BLaER1 treated with 17β-estradiol and CSF1 and Interleukin-3, amounts not matched to agents 10 nM and 100 nM (cell line): ENCODE measurements at regions not wholly inside any gene's neighbourhood (a gene's known extent, or its start where the extent isn't known, plus 50 kb on each side); places are given as distances from the start of the nearest gene placed in this dataset.
A peak's percentile ranks its signal among the peaks of the same experiment; 100 is the strongest.

Experiments used
- H3K27ac ChIP-seq, 11 experiments: shearing (Covaris generic); formaldehyde crosslinking; 2 replicates each; pipeline ENCODE4 v1.8.1; 2022
- H3K27me3 ChIP-seq, 11 experiments: shearing (Covaris generic); formaldehyde crosslinking; 2 replicates each; pipeline ENCODE4 v1.8.1; 2022
- H3K36me3 ChIP-seq, 11 experiments: shearing (Covaris generic); formaldehyde crosslinking; 2 replicates each; pipeline ENCODE4 v1.8.1; 2022
- H3K4me1 ChIP-seq, 10 experiments: shearing (Covaris generic); formaldehyde crosslinking; 2 replicates each; pipeline ENCODE4 v1.8.1; 2022
- H3K4me2 ChIP-seq, 11 experiments: shearing (Covaris generic); formaldehyde crosslinking; 2 replicates each; pipeline ENCODE4 v1.8.1; 2022
- H3K4me3 ChIP-seq, 10 experiments: shearing (Covaris generic); formaldehyde crosslinking; 2 replicates each; pipeline ENCODE4 v1.8.1; 2022
- H3K9ac ChIP-seq, 11 experiments: shearing (Covaris generic); formaldehyde crosslinking; 2 replicates each; pipeline ENCODE4 v1.8.1; 2022
- H3K9me3 ChIP-seq, 11 experiments: shearing (Covaris generic); formaldehyde crosslinking; replicated peaks in 1 of 11; 2 replicates each; pipeline ENCODE4 v1.8.1; 2022
- H4K20me1 ChIP-seq, 11 experiments: shearing (Covaris generic); formaldehyde crosslinking; 2 replicates each; pipeline ENCODE4 v1.8.1; 2022
- Cebpa-rat ChIP-seq, 11 experiments: shearing (Covaris generic); IDR thresholded peaks; 2 replicates each; pipeline ENCODE4 v1.8.1; 2022

DNA sequence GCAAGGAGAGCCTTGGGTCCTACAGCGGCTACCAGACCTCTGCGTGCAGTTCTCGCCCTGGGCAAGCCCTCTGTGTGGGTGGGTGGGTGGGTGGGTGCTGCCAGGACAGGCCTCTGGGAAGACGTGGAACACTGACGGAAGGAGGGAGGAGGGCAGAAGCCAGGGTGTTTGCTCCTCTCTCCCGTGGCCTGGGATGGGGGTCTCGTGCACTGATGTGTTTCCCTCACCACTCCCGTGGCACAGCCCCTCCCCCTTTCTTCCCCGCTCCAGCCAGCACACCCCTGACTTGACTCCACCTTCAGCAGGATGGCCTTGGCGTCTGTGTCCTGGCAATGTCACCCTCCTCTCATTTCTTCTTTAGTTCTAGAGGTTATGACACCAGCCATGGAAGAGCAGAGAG, 130.0 kb downstream of the CDH26 start:
- Histone ChIP-seq H3K9ac (no peak overlapping the region), H3K27ac (no peak overlapping the region), H3K9me3 (peaks cover 0 to 32% (median 11%) of the 10 kb centered on the region in 11 experiments; a peak in 15 of 22 replicates), H3K27me3 (peaks cover 30 to 46% (median 38%) of the 10 kb centered on the region in 11 experiments; a peak in 21 of 22 replicates), H3K4me3 (no peak overlapping the region), H3K4me2 (no peak overlapping the region), H3K4me1 (peaks cover 0 to 14% (median 0%) of the 10 kb centered on the region in 10 experiments; a peak in 1 of 20 replicates), H3K36me3 (peaks cover 0 to 68% (median 0%) of the 10 kb centered on the region in 11 experiments; a peak in 10 of 22 replicates), H4K20me1 (peaks cover 0 to 96% (median 54%) of the 10 kb centered on the region in 11 experiments; a peak in 16 of 22 replicates)
- no peak for TF ChIP-seq Cebpa-rat (IDR thresholded peaks at IDR 0.05)

DNA sequence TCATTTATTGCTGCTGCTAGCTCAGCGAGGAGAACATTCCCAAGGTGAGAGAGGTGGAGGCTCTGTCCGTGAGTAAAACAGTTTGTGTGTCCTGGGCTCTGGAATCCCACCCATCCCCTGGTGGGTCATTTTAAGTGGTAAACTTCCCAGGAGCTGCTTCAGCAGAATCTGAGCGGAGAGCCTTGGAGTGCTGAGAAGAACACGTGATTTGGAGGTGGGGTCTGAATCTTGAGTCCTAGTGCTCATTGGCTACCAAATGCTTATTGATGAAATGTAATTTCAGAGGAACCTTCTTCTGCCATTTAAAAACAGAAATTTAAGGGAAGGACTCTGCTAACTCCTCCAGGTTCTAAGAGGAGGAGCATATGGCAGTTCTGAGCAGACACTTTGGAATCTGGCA, 132.4 kb downstream of the CDH26 start:
- peaks cover 0 to 24% (median 18%) of the 10 kb centered on the region in 10 experiments; a peak in 17 of 20 replicates for H3K4me1 ChIP-seq
- H3K9me3 ChIP-seq, result peaks cover 0 to 34% (median 14%) of the 10 kb centered on the region in 11 experiments; a peak in 15 of 22 replicates
- no peak for TF ChIP-seq Cebpa-rat (IDR thresholded peaks at IDR 0.05)
- H3K4me2 ChIP-seq, result no peak overlapping the region
- no peak overlapping the region for H3K4me3 ChIP-seq
- peaks cover 17 to 40% (median 31%) of the 10 kb centered on the region in 11 experiments; a peak in 21 of 22 replicates for H3K27me3 ChIP-seq
- peaks cover 0 to 61% (median 0%) of the 10 kb centered on the region in 11 experiments; a peak in 10 of 22 replicates for H3K36me3 ChIP-seq
- H3K9ac ChIP-seq, result no peak overlapping the region
- H4K20me1 ChIP-seq, result peaks cover 0 to 96% (median 36%) of the 10 kb centered on the region in 11 experiments; a peak in 16 of 22 replicates
- H3K27ac ChIP-seq, result no peak overlapping the region

DNA sequence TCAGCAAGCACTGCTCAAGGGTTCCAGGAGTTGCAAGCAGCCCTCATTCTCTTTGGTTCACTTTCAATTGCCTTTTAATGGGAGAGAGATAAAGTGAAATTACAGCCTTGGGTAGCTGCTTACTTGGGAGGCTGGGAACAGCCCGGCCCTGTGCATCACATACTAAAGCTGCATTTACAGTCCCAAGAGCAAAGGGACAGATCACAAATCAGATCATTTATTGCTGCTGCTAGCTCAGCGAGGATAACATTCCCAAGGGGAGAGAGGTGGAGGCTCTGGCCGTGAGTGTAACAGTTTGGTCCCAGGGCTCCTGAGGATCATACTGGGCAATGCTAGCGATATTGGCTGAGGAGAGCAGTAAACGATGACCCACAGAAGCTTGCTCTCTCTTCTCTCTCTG, 133.1 kb downstream of the CDH26 start:
- Histone ChIP-seq H3K9me3 (peaks cover 4 to 36% (median 15%) of the 10 kb centered on the region in 11 experiments; a peak in 16 of 22 replicates), H3K36me3 (peaks cover 0 to 61% (median under 1%) of the 10 kb centered on the region in 11 experiments; a peak in 10 of 22 replicates), H3K4me1 (peaks cover 0 to 30% (median 23%) of the 10 kb centered on the region in 10 experiments; a peak in 17 of 20 replicates), H3K4me3 (no peak overlapping the region), H3K27ac (no peak overlapping the region), H4K20me1 (peaks cover 0 to 96% (median 31%) of the 10 kb centered on the region in 11 experiments; a peak in 15 of 22 replicates), H3K9ac (no peak overlapping the region), H3K4me2 (no peak overlapping the region), H3K27me3 (peaks cover 10 to 33% (median 24%) of the 10 kb centered on the region in 11 experiments; a peak in 21 of 22 replicates)
- TF ChIP-seq Cebpa-rat (IDR thresholded peaks at IDR 0.05), result no peak

DNA sequence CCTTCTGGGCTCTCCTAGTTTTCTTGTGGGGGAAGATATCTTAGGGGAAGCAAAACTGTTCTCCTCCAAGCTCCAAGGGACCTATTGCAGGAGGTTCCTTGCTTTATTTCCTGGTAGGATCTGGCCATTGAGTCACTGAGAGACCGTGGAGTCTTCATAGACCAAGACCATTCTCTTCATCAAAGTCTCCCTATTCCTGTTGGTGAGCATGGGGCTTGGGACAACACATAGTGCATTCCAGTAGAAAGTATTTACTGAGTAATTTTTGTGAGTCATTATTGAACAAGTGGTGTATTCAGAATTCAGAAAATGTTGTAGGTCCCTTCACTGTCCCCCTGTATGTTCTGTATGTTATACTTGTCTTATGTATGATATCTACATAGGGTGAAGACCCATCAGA, 133.6 kb downstream of the CDH26 start:
- peaks cover 1 to 36% (median 27%) of the 10 kb centered on the region in 10 experiments; a peak in 17 of 20 replicates for H3K4me1 ChIP-seq

DNA sequence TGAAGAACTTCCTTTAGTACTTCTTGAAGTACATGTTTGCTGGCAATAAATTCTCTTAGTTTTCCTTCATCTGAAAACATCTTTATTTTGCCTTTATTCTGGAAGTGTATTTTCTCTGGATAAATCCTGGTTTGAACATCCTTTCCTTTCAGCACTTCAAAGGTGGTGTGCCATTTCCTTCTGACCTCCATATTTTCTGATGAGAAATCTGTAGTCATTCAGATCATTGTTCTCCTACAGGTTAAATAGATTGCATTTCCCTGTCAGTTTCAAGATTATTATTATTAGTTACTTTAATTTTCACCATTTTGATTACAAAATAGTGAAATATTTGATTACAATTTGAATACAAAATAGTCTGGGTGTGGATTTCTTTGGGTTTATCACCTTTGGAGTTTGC, 134.5 kb downstream of the CDH26 start:
- peaks cover 0 to 82% (median 17%) of the 10 kb centered on the region in 11 experiments; a peak in 12 of 22 replicates for H4K20me1 ChIP-seq
- H3K9me3 ChIP-seq, result peaks cover 15 to 50% (median 28%) of the 10 kb centered on the region in 11 experiments; a peak in 20 of 22 replicates
- no peak for TF ChIP-seq Cebpa-rat (IDR thresholded peaks at IDR 0.05)
- H3K36me3 ChIP-seq, result peaks cover 0 to 65% (median 11%) of the 10 kb centered on the region in 11 experiments; a peak in 11 of 22 replicates
- no peak overlapping the region for H3K9ac ChIP-seq
- no peak overlapping the region for H3K4me2 ChIP-seq
- no peak overlapping the region for H3K4me3 ChIP-seq
- no peak overlapping the region for H3K27ac ChIP-seq
- H3K4me1 ChIP-seq, result peaks cover 9 to 44% (median 35%) of the 10 kb centered on the region in 10 experiments; a peak in 19 of 20 replicates
- H3K27me3 ChIP-seq, result peaks cover 0 to 19% (median 10%) of the 10 kb centered on the region in 11 experiments; a peak in 17 of 22 replicates

More for the DNA sequence above, 133.6 kb downstream of the CDH26 start:
- Histone ChIP-seq H3K27me3 (peaks cover 4 to 28% (median 19%) of the 10 kb centered on the region in 11 experiments; a peak in 21 of 22 replicates), H3K4me3 (no peak overlapping the region), H3K9ac (no peak overlapping the region), H3K27ac (no peak overlapping the region), H3K4me2 (no peak overlapping the region), H3K9me3 (peaks cover 9 to 41% (median 21%) of the 10 kb centered on the region in 11 experiments; a peak in 19 of 22 replicates), H4K20me1 (peaks cover 0 to 91% (median 25%) of the 10 kb centered on the region in 11 experiments; a peak in 14 of 22 replicates), H3K36me3 (peaks cover 0 to 61% (median 6%) of the 10 kb centered on the region in 11 experiments; a peak in 11 of 22 replicates)
- no peak for TF ChIP-seq Cebpa-rat (IDR thresholded peaks at IDR 0.05)

DNA sequence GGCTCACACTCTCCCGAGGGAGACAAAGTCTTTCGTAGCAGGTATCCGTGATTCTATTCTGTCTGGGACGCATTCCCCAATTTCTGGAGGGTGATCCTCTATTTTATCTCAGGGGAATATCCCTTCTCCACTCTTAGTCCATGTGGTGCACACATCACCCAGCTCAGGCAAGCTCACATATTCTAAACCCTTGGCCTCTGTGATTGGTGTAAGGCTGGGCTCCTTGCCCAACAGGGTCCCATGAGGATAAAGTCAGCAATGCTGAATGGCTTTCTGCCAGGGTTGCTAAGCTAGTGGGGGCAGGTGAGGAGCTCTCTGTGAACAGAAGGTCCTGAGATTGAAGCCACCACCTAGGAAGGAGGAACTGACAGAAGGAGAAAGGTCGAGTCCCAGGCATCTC, 137.2 kb downstream of the CDH26 start:
- no peaks in the 10 kb centered on the region for H3K27me3 ChIP-seq
- H3K4me1 ChIP-seq, result peaks cover 21 to 56% (median 46%) of the 10 kb centered on the region in 10 experiments
- H3K4me3 ChIP-seq, result no peak overlapping the region
- peaks cover 22 to 63% (median 40%) of the 10 kb centered on the region in 11 experiments; a peak in 21 of 22 replicates for H3K9me3 ChIP-seq
- H4K20me1 ChIP-seq, result peaks cover 0 to 62% (median 4%) of the 10 kb centered on the region in 11 experiments; a peak in 9 of 22 replicates
- 0 out of 22 replicates have a peak, but pooled peaks of 1 of the 11 experiments have one; percentile 18 for TF ChIP-seq Cebpa-rat (IDR thresholded peaks at IDR 0.05)
- peak overlapping the region in 8 of 11 experiments; percentile 37 to 78 (median 62); a peak in 16 of 22 replicates for H3K4me2 ChIP-seq
- H3K9ac ChIP-seq, result no peak overlapping the region
- H3K27ac ChIP-seq, result peak overlapping the region in 2 of 11 experiments; percentile 1 to 4; a peak in 2 of 22 replicates
- H3K36me3 ChIP-seq, result peaks cover 0 to 72% (median 21%) of the 10 kb centered on the region in 11 experiments; a peak in 12 of 22 replicates

DNA sequence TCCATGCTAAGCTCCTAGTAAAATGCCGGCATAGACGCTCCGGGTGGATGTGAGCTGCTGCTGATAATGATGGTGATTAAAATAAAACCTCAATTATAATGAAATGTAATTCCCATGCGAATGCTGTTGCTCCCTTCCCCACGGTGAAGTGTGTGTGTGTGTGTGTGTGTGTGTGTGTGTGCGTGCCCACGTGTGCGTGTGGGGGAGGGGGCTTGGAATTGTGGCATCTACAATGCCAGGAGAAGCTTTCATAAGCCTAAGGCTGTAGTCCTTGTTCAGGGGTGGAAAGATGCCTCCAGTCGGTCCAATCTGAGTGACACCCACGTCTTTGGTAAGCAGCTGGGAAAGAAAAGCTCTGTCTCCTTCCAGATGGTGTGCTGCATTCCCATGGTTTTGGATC, 137.9 kb downstream of the CDH26 start:
- H4K20me1 ChIP-seq, result peaks cover 0 to 62% (median 2%) of the 10 kb centered on the region in 11 experiments; a peak in 9 of 22 replicates
- H3K4me1 ChIP-seq, result peaks cover 28 to 63% (median 53%) of the 10 kb centered on the region in 10 experiments
- H3K9ac ChIP-seq, result no peak overlapping the region
- no peaks in the 10 kb centered on the region for H3K27me3 ChIP-seq
- H3K27ac ChIP-seq, result peak overlapping the region in 3 of 11 experiments; percentile 4 to 12 (median 4); a peak in 3 of 22 replicates
- peaks cover 0 to 65% (median 21%) of the 10 kb centered on the region in 11 experiments; a peak in 12 of 22 replicates for H3K36me3 ChIP-seq
- peak overlapping the region in 7 of 11 experiments; percentile 54 to 78 (median 63); a peak in 12 of 22 replicates for H3K4me2 ChIP-seq
- H3K9me3 ChIP-seq, result peaks cover 22 to 58% (median 40%) of the 10 kb centered on the region in 11 experiments; a peak in 21 of 22 replicates
- H3K4me3 ChIP-seq, result no peak overlapping the region
- no peak for TF ChIP-seq Cebpa-rat (IDR thresholded peaks at IDR 0.05)

DNA sequence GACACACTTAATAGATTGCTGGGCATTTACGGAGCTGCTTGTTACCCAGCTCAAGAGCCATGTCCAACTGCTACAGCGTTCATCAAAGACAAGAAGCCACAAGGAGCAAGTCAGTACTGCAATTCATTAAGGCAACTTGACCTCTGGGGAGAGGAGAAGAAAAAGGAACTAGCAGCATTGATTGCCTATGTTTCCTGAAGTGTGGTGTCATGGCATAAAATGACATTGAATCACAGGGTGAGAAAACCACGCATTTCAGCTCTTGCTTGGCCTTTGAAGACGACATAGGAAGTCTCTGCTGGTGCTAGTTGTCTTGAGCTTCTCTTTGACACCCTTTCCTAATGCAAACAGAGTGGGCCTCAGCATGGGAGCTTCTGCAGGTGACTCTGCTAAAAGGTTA, 139.1 kb downstream of the CDH26 start:
- no peaks in the 10 kb centered on the region for H3K27me3 ChIP-seq
- H3K36me3 ChIP-seq, result peaks cover 0 to 68% (median 21%) of the 10 kb centered on the region in 11 experiments; a peak in 12 of 22 replicates
- 0 out of 20 replicates have a peak overlapping the region, but pooled peaks of 1 of the 10 experiments have one; percentile 13 for H3K4me3 ChIP-seq
- peak overlapping the region in 4 of 11 experiments; percentile 4 to 28 (median 11); a peak in 3 of 22 replicates for H3K27ac ChIP-seq
- H3K9me3 ChIP-seq, result peaks cover 18 to 47% (median 38%) of the 10 kb centered on the region in 11 experiments; a peak in 21 of 22 replicates
- peak in 4 of 11 experiments; percentile 19 to 64 (median 47); a peak in 3 of 22 replicates for TF ChIP-seq Cebpa-rat (IDR thresholded peaks at IDR 0.05)
- H3K4me1 ChIP-seq, result peaks cover 37 to 74% (median 64%) of the 10 kb centered on the region in 10 experiments
- peaks cover 0 to 59% (median 0%) of the 10 kb centered on the region in 11 experiments; a peak in 7 of 22 replicates for H4K20me1 ChIP-seq
- peak overlapping the region in 9 of 11 experiments; percentile 0 to 78 (median 12); a peak in 7 of 22 replicates for H3K4me2 ChIP-seq
- H3K9ac ChIP-seq, result no peak overlapping the region
